SHP77 (cell line): ENCODE measurements at regions not wholly inside any gene's neighbourhood (a gene's known extent, or its start where the extent isn't known, plus 50 kb on each side); places are given as distances from the start of the nearest gene placed in this dataset.

ENCODE experiments used
- DNase-seq, 2 experiments: peaks; one replicate each; lab custom pipeline; 2025; lab: John Stamatoyannopoulos, UW

- DNase-seq, result no peak
Observed at GRCh38 chr2:219769090-219769910, 141.9 kb downstream of the SLC4A3 start.

GRCh38 chr2:219772103-219772635 lies 144.7 kb downstream of the SLC4A3 start:
- DNase-seq, result peak; percentile 83 to 85

- no peak for DNase-seq
Observed at GRCh38 chr2:219772697-219773096, 145.3 kb downstream of the SLC4A3 start.

DNA sequence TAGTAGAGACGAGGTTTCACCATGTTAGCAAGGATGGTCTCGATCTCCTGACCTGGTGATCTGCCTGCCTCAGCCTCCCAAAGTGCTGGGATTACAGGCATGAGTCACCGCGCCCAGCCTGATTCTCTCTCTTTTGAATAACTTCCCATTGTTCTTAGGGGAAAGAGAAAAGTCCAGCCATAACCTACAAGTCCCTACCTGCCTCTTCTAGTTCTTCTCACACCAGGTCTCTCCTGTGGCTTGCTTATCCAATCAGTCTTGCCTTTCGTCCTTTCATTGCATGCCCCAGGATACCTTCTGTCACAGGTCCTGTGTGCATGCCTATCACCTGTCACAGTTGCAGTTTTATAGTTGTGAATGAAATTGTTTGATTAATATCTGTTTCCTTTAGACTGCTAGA lies 148.1 kb downstream of the SLC4A3 start:
- no peak for DNase-seq

DNA sequence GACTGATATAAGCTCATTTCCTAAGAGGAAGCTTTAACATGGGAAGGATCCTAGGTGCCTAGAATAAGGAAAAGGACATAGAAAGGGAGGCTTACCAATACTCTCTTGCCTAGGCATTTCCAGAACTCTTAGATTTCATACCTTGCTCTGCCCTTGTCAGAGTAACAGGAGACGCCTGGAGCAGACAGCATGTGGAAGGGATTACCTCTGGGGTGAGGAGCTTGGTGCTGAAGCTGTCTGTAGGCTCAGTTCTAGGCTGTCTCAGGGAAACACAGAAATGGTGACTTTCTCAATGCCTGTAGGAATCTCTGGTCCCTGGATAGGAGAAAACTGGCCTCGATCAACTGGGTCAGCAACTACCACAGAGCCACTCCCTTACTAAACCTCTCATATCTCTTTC lies 150.0 kb downstream of the SLC4A3 start:
- no peak for DNase-seq

GRCh38 chr2:219778189-219778588 lies 150.8 kb downstream of the SLC4A3 start:
- no peak for DNase-seq

DNA sequence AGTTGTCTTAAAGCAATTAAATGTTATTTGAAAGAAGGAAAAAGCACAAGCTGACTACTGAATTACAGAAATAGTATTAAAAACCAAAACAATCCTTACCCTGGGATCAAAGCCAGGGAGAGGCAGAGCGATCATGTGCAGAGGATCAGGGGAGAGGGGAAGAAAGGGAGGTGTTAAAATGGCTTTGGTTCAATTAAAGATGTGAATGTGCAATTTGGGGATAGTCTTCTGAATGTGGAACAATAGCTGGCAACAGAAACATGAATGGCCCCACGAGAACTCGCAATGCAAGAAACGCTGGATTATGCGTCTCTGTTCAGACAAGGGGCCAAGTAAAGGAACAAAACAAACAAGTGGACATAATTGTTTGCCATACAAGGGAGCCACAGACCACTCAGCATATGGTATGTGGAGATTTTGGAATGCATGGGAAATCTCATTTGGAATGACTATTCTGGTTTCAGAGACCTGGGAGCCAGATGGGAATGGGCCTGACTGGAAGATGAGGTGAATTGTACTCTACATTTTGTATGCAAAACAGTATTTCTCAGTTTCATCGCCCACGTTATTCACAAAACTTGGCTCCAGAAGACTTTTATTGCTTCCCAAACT lies 155.4 kb downstream of the SLC4A3 start:
- DNase-seq, result no peak

DNA sequence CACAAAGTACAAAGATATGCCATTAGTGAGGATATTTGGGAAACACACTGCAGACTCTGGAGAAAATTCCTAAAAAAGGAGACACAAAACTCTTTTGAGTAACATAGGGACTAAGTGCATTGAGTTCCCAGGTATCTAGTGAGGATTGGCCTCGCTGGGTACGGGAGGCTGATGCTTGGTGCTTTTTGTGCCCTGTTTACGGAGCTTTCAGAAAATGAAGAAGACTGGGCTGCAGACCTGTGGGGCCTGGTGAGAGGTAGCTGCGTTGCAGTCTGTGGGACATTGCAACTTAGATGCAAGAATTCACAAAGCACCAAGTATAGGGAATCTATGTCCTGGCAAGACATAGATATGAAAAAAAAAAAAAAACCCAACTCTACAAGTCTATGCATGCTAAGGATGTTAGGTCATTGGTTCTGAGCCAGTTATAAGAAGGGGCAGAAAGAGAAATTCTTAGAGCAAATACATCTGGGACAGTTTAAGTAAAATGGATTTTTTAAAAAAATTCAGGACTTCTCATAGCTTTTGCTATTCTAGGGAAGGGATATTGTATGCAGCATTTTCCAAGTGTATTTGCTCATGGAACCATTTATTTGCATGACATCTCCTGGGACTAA lies 156.0 kb downstream of the SLC4A3 start:
- DNase-seq, result no peak

DNA sequence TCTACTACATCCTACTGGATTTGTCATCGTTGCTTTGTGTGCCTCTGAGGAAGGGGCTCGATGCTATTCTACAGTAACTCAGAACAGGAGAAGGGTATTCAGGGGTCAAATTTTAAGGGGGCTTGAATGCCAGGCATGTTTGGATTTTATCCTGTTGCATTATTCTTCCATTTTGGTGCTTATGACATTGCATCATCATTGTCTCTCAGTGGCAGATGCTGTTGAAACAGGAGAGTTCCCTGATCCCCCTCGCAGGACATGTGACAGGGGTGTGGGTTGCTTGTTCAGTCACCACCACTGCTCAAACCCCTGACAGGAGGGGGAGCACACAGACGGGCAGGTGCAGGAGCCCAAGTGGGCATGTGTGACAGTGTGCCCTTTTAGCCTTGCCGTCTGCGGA lies 156.7 kb downstream of the SLC4A3 start:
- no peak for DNase-seq

- DNase-seq, result no peak
Observed at GRCh38 chr2:219789476-219789875, 162.0 kb downstream of the SLC4A3 start.

DNA sequence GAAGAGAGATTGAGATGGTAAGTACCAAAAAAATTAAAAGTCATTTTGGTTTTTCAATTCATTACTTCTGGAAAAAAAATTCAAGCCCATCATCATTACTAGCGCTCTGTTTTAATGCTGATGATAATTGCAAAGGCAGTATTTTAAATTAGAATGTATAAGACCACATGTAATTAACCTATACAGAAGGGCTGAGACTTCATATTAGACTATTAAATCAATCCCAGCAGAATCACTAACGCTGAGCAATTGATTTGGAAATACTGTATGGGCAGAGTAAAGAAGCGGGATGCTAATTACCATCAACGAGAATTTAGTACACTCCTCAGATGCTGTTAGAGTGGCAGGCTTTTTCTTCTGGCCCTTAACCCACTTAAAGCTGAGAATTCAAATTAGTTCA lies 165.0 kb downstream of the SLC4A3 start:
- DNase-seq, result no peak

DNA sequence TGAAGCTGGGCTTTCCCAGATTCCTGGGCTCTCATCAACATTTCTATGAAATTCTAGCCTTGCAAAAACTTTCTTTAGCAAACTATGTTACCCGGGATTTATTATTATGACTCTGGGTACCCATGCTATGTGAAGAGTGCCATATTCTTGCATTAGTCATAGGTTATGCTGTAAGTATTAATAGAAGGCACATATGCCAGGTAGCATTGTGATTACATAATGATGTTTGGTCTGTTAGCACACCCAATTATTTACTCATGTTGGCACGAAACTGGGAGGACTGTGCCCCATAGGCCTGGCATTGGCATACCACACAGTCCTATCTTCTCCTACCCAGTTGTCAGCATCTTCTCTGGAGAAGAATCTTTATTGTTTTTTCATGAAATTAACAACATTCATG lies 171.0 kb downstream of the SLC4A3 start:
- DNase-seq, result no peak

GRCh38 chr2:219803294-219803693 lies 175.9 kb downstream of the SLC4A3 start:
- DNase-seq, result no peak

DNA sequence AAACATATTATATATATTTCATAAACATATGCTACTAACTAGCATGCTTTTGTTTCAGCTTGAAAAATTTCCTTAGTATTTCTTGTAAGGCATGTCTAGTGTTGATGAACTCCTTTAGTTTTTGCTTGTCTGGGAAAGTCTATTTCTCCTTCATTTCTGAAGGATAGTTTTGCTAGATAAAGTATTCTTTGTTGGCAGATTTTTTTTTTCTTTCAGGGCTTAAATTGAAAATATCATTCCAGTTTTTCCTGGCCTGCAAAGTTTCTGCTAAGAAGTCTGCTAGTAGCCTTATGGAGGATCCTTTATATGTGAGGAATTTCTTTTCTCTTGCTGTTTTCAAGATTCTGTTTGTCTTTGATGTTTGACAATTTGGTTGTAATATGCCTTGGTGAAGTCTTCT lies 183.5 kb downstream of the SLC4A3 start:
- no peak for DNase-seq

GRCh38 chr2:219812672-219813071 lies 185.2 kb downstream of the SLC4A3 start:
- DNase-seq, result no peak

GRCh38 chr2:219820767-219821166 lies 193.3 kb downstream of the SLC4A3 start:
- no peak for DNase-seq

DNA sequence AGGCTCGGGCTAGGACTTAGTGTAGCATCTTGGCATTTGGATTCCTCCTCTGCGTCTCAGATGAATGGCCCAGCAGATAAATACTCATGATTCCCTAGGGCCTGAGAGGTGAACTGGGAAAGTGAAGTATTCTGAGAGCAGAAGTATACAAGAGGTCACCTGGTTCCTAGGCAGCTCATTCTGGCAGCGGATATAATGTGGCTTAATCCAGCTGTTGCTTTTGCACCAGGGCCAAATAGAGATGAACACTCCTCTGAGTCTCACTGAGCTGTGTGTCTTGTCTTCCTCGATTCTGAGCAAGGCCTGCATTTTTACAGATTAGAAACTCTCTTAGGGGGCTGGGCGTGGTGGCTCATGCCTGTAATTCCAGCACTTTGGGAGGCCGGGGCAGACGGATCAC lies 196.1 kb downstream of the SLC4A3 start:
- no peak for DNase-seq

- no peak for DNase-seq
Observed at GRCh38 chr2:219824996-219825395, 197.6 kb downstream of the SLC4A3 start.

DNA sequence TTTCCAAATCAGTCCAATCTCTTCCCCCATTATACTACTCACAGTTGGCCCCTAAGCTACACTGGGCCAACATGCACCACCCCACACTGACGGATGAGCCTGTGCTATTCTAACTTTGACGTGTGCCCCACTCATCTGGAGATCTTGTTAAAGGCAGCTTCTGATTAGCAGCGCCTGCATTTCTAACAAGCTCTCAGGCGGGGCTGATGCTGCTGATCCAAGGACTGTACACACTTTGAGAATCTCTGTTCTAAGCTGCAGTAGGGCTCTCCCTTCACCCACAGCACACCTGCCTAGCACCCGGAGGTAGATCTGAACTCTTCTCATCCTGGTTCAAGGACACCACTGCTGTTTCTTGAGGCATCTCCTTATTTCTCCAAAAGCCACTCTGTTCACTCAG lies 200.7 kb downstream of the SLC4A3 start:
- DNase-seq, result no peak

DNA sequence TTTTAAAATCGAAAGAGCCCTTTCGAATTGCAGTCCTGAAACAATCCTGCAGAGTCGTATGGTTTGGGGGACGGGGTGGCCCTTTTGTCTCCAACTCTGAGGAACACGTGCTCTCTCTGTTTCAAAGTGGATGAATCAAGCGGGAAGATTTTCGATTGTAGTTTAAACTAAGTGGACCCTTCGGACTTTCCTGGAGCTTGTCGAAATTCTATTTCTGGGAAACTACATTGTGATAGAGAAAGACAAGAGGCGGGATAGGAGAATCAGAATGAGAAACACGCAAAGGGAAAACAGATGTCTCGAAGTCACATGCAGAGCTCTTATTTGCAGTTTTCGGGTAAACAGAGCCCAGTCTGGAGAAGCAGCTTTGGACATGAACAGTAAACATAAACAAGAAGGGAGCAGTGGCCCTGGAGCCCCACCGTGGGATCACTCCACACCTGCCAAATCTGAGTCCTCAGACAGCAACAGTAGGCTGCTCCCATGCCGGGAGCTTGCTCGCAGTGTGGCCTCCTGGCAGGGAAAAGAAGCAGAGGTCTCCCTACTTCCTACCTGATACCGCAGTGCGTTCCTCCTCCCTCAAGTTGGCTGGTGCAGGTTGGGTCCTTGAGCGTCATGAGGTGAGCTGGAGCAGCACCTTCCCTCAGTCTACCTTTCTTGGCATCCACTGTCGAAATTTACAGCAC lies 202.4 kb downstream of the SLC4A3 start:
- DNase-seq, result no peak

GRCh38 chr2:219830353-219830738 lies 202.9 kb downstream of the SLC4A3 start:
- no peak for DNase-seq

GRCh38 chr2:219831957-219832356 lies 204.5 kb downstream of the SLC4A3 start:
- no peak for DNase-seq

GRCh38 chr2:219832904-219833303 lies 205.5 kb downstream of the SLC4A3 start:
- DNase-seq, result no peak
